A673 (cell line): ENCODE measurements at regions not wholly inside any gene's neighbourhood (a gene's known extent, or its start where the extent isn't known, plus 50 kb on each side); places are given as distances from the start of the nearest gene placed in this dataset.

ENCODE experiments used
- EZH2 ChIP-seq: fragments of 200-600 bp; sonication (generic); IDR thresholded peaks from 2 replicates; pipeline ENCODE4 v1.6.1; 2017; ENCODE audit warnings: borderline replicate concordance, low read depth, mild to moderate bottlenecking, mixed read lengths, antibody characterized with exemption, low read length; ENCODE audit not compliant: poor library complexity, severe bottlenecking
- TF ChIP-seq, protein P1 (sequence below): fragments of 300-800, 200-600 bp; sonication (generic); conservative IDR thresholded peaks from 2 replicates; pipeline ENCODE4 v1.5.1; 2017; ENCODE audit warnings: low read depth, mild to moderate bottlenecking, antibody characterized with exemption, low read length, moderate library complexity, mixed read lengths

DNA sequence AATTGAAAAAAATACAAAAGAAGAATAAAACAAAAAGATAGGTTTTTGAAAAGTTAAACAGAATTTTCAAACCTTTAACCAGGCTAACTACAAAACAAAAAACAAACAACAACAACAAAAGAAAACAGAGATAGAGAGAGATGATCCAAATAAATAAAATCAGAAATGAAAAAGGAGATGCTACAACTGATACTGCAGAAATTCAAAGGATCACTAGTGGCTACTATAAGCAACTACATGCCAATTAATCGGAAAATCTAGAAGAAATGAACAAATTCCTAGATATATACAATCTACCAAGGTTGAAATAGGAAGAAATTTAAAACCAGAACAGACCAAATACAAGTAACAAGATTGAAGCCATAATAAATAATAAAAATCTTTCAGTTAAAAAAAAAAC, 326.8 kb upstream of the VSTM2A start:
- TF ChIP-seq, protein P1, sequence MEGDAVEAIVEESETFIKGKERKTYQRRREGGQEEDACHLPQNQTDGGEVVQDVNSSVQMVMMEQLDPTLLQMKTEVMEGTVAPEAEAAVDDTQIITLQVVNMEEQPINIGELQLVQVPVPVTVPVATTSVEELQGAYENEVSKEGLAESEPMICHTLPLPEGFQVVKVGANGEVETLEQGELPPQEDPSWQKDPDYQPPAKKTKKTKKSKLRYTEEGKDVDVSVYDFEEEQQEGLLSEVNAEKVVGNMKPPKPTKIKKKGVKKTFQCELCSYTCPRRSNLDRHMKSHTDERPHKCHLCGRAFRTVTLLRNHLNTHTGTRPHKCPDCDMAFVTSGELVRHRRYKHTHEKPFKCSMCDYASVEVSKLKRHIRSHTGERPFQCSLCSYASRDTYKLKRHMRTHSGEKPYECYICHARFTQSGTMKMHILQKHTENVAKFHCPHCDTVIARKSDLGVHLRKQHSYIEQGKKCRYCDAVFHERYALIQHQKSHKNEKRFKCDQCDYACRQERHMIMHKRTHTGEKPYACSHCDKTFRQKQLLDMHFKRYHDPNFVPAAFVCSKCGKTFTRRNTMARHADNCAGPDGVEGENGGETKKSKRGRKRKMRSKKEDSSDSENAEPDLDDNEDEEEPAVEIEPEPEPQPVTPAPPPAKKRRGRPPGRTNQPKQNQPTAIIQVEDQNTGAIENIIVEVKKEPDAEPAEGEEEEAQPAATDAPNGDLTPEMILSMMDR, result no peak
- TF ChIP-seq EZH2, result no peak
